ENCODE measurements at regions not wholly inside any gene's neighbourhood (a gene's known extent, or its start where the extent isn't known, plus 50 kb on each side); places are given as distances from the start of the nearest gene placed in this dataset.

GRCh38 chrX:460116-460515 lies 73.4 kb upstream of the PPP2R3B start:
- TF ChIP-seq ZNF232 (CRISPR knock-in tag; IDR thresholded peaks at IDR 0.05) (no peak), CTCF (IDR thresholded peaks at IDR 0.05) (no peak), MLX (CRISPR knock-in tag; IDR thresholded peaks at IDR 0.05) (no peak), CREB1 (CRISPR knock-in tag; IDR thresholded peaks at IDR 0.05) (no peak), NFYB (CRISPR knock-in tag; conservative IDR thresholded peaks at IDR 0.05; ENCODE audit: low read depth) (no peak), ESRRA (CRISPR knock-in tag; IDR thresholded peaks at IDR 0.05; ENCODE audit: borderline replicate concordance) (no peak), FOXK1 (CRISPR knock-in tag; IDR thresholded peaks at IDR 0.05) (no peak), MAX (CRISPR knock-in tag; IDR thresholded peaks at IDR 0.05) (no peak), USF2 (CRISPR knock-in tag; IDR thresholded peaks at IDR 0.05) (no peak), ZNF425 (CRISPR knock-in tag; conservative IDR thresholded peaks at IDR 0.05) (no peak), ZNF219 (CRISPR knock-in tag; IDR thresholded peaks at IDR 0.05; ENCODE audit: borderline replicate concordance) (no peak), ZNF671 (CRISPR knock-in tag; IDR thresholded peaks at IDR 0.05) (no peak)

Measured in WTC11 (cell line).